Upper lobe of left lung (tissue), 4 donors: ENCODE measurements at regions not wholly inside any gene's neighbourhood (a gene's known extent, or its start where the extent isn't known, plus 50 kb on each side); places are given as distances from the start of the nearest gene placed in this dataset.

Experiments used
- CTCF ChIP-seq, 6 experiments: fragments of 450-650 bp in 4 of 6; fragments of 200-600 bp in 2 of 6; sonication (generic) in 2 of 6; IDR thresholded peaks; one replicate each; pipeline ENCODE4 v1.5.1; 2016 to 2019; ENCODE audit warnings: antibody characterized with exemption in 6 of 6
- EP300 ChIP-seq, 4 donors: sonication (generic); formaldehyde crosslinking; IDR thresholded peaks; one replicate each; pipeline ENCODE4 v1.5.1; 2017; ENCODE audit warnings: antibody characterized with exemption in 4 of 4, control low read depth in 2 of 4
- POLR2A ChIP-seq, 4 donors: fragments of 450-650 bp; IDR thresholded peaks; one replicate each; pipeline ENCODE4 v1.5.1; 2016 to 2017; ENCODE audit warnings: antibody characterized with exemption in 4 of 4, mild to moderate bottlenecking in 2 of 4
- POLR2AphosphoS5 ChIP-seq, 2 donors: sonication (generic); formaldehyde crosslinking; IDR thresholded peaks; one replicate each; pipeline ENCODE4 v1.5.1; 2017; ENCODE audit warnings: antibody characterized with exemption in 2 of 2

GRCh38 chr22:27488456-27489177 is 312.9 kb downstream of the MN1 start:
- TF ChIP-seq EP300 (IDR thresholded peaks at IDR 0.05) (no peak), CTCF (IDR thresholded peaks at IDR 0.05) (no peak), POLR2AphosphoS5 (IDR thresholded peaks at IDR 0.05) (no peak), POLR2A (IDR thresholded peaks at IDR 0.05) (no peak)
